ENCODE measurements at regions not wholly inside any gene's neighbourhood (a gene's known extent, or its start where the extent isn't known, plus 50 kb on each side); places are given as distances from the start of the nearest gene placed in this dataset.

DNA sequence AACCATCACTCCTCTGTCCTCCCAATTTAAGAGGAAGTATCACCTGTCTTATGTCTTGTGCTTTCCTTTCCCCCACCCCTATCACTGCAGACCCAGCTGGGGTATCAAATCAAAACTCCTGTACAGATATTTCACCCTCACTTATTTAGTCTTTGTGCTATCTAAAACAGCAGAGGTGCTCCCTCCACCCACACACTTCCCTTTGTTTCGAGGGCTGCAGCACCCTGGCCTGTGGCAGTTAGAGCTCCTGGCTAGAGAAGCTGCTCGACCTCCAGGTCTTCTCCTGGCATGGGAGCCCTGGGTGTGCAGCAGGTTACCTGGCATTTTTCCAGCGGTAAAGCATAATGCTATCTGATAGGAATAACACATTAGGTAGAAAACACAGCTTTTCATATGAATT is 181.4 kb upstream of the BCL6 start:
- intact Hi-C loops (cut with micrococcal nuclease; ENCODE audit: unreplicated experiment), result no loop called here
- no TSS peak for BruUV-seq (replicated peaks)
- ChIA-PET POLR2A (no interaction called here), CTCF (no interaction called here)
- TF ChIP-seq, protein P1, sequence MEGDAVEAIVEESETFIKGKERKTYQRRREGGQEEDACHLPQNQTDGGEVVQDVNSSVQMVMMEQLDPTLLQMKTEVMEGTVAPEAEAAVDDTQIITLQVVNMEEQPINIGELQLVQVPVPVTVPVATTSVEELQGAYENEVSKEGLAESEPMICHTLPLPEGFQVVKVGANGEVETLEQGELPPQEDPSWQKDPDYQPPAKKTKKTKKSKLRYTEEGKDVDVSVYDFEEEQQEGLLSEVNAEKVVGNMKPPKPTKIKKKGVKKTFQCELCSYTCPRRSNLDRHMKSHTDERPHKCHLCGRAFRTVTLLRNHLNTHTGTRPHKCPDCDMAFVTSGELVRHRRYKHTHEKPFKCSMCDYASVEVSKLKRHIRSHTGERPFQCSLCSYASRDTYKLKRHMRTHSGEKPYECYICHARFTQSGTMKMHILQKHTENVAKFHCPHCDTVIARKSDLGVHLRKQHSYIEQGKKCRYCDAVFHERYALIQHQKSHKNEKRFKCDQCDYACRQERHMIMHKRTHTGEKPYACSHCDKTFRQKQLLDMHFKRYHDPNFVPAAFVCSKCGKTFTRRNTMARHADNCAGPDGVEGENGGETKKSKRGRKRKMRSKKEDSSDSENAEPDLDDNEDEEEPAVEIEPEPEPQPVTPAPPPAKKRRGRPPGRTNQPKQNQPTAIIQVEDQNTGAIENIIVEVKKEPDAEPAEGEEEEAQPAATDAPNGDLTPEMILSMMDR (IDR thresholded peaks at IDR 0.05), result no peak
- TF ChIP-seq TCF7L2 (IDR thresholded peaks at IDR 0.05; ENCODE audit: low read depth, low read length) (no peak), SIN3A (IDR thresholded peaks at IDR 0.05; ENCODE audit: borderline replicate concordance, insufficient read depth, low read depth, low read length) (no peak), POLR2AphosphoS5 (IDR thresholded peaks at IDR 0.05; ENCODE audit: low read depth, low read length) (no peak)
- TF ChIP-seq, protein P2, sequence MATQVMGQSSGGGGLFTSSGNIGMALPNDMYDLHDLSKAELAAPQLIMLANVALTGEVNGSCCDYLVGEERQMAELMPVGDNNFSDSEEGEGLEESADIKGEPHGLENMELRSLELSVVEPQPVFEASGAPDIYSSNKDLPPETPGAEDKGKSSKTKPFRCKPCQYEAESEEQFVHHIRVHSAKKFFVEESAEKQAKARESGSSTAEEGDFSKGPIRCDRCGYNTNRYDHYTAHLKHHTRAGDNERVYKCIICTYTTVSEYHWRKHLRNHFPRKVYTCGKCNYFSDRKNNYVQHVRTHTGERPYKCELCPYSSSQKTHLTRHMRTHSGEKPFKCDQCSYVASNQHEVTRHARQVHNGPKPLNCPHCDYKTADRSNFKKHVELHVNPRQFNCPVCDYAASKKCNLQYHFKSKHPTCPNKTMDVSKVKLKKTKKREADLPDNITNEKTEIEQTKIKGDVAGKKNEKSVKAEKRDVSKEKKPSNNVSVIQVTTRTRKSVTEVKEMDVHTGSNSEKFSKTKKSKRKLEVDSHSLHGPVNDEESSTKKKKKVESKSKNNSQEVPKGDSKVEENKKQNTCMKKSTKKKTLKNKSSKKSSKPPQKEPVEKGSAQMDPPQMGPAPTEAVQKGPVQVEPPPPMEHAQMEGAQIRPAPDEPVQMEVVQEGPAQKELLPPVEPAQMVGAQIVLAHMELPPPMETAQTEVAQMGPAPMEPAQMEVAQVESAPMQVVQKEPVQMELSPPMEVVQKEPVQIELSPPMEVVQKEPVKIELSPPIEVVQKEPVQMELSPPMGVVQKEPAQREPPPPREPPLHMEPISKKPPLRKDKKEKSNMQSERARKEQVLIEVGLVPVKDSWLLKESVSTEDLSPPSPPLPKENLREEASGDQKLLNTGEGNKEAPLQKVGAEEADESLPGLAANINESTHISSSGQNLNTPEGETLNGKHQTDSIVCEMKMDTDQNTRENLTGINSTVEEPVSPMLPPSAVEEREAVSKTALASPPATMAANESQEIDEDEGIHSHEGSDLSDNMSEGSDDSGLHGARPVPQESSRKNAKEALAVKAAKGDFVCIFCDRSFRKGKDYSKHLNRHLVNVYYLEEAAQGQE (IDR thresholded peaks at IDR 0.05; ENCODE audit: insufficient read depth in 1 of 2, low read depth in 2 of 2, low read length in 1 of 2), result no peak
- DNase-seq (ENCODE audit: low read depth, low spot score) (no peak), ATAC-seq (no peak)
- Histone ChIP-seq H3K27ac (ENCODE audit: low read length) (no peak overlapping the region), H3K4me3 (ENCODE audit: low read depth in 2 of 2, low read length in 2 of 2) (no peak overlapping the region), H3K4me1 (ENCODE audit: control insufficient read depth, insufficient read depth, low read length) (no peaks in the 10 kb centered on the region), H3K9me3 (ENCODE audit: control insufficient read depth, insufficient read depth, low read depth, low read length) (0 out of 2 replicates have a peak, but pooled peaks cover 10% of the 10 kb centered on the region), H3K36me3 (ENCODE audit: control insufficient read depth, insufficient read depth, low read length) (no peaks in the 10 kb centered on the region), H3K27me3 (ENCODE audit: control insufficient read depth, insufficient read depth, low read length) (no peaks in the 10 kb centered on the region)
- in situ Hi-C loops (cut with HindIII; ENCODE audit: low pct_unique_long_range_greater_than_20kb, low sequenced_read_pairs), result no loop called here

DNA sequence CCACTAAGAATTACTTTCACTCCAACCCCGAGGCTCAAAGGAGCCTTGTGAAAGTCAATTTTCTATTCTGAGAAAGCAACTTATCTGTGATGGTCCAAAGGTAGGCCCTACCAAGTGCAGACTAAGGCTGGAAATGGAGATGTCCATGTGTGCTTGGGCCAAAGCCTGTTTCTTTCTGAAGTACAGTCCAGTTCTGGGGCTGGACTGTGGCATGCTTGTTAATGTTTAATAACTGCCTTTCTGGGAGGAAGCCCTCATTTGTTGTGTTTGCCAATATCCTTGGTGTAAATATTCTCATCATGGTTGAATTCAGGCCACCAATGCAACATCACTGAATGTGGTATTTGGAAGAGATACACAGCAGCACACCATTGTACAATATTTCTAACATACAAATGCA is 182.3 kb upstream of the BCL6 start:
- Histone ChIP-seq H3K27me3 (ENCODE audit: control insufficient read depth, insufficient read depth, low read length) (no peaks in the 10 kb centered on the region), H3K9me3 (ENCODE audit: control insufficient read depth, insufficient read depth, low read depth, low read length) (0 out of 2 replicates have a peak, but pooled peaks cover 10% of the 10 kb centered on the region), H3K27ac (ENCODE audit: low read length) (no peak overlapping the region), H3K4me3 (ENCODE audit: low read depth in 2 of 2, low read length in 2 of 2) (no peak overlapping the region), H3K4me1 (ENCODE audit: control insufficient read depth, insufficient read depth, low read length) (no peaks in the 10 kb centered on the region), H3K36me3 (ENCODE audit: control insufficient read depth, insufficient read depth, low read length) (no peaks in the 10 kb centered on the region)
- TF ChIP-seq POLR2AphosphoS5 (IDR thresholded peaks at IDR 0.05; ENCODE audit: low read depth, low read length), result no peak
- no peak for DNase-seq (ENCODE audit: low read depth, low spot score)
- intact Hi-C loops (cut with micrococcal nuclease; ENCODE audit: unreplicated experiment), result no loop called here
- no TSS peak for BruUV-seq (replicated peaks)
- in situ Hi-C loops (cut with HindIII; ENCODE audit: low pct_unique_long_range_greater_than_20kb, low sequenced_read_pairs), result no loop called here
- CTCF ChIA-PET, result interaction anchor here (0.6 to 0.7 kb wide), 2 partner anchors 338 to 788 kb away, joined by 3 to 4 read pairs; partner anchors contain the start of gene RPL39L
- no peak for ATAC-seq
- POLR2A ChIA-PET, result no interaction called here

DNA sequence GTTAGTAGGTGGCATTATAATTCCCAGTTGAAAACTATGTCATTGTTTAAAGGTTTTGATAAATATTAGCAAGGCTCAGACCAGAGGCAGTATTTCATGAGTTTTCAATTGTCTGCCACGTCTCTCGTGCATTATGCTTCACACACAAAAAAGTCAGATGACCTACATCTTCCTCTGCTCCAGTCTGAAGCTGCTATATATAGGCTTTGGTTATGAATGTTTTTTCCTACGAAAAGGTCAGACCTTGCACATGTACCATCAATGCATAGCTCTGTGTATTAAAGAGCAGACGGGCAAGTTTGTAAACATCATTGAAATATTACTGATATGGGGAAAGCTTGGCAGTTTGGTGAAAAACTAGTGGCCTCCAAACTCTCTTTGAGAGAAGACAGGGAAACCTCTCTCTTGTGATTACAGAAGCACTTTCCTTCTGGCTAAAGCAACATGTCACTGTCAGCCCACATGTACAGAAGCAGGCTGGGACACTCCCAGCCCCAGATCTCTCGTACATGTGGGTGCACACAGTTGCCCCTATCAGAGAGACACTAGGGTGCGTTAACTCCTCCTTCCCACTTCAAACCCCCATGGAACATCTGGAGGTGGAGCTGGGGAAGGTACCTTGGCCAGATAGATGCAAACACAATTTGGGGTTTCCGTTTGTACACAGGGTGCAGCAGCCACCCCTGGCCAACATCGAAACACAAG is 184.0 kb upstream of the BCL6 start:
- TF ChIP-seq, protein P1 (IDR thresholded peaks at IDR 0.05), result no peak
- TF ChIP-seq SIN3A (IDR thresholded peaks at IDR 0.05; ENCODE audit: borderline replicate concordance, insufficient read depth, low read depth, low read length), result no peak
- TF ChIP-seq TCF7L2 (IDR thresholded peaks at IDR 0.05; ENCODE audit: low read depth, low read length), result no peak
- no peak for ATAC-seq

More for the DNA sequence above, 184.0 kb upstream of the BCL6 start:
- Histone ChIP-seq H3K27ac (ENCODE audit: low read length) (no peak overlapping the region), H3K36me3 (ENCODE audit: control insufficient read depth, insufficient read depth, low read length) (no peaks in the 10 kb centered on the region), H3K27me3 (ENCODE audit: control insufficient read depth, insufficient read depth, low read length) (no peaks in the 10 kb centered on the region), H3K4me1 (ENCODE audit: control insufficient read depth, insufficient read depth, low read length) (no peaks in the 10 kb centered on the region), H3K4me3 (ENCODE audit: low read depth in 2 of 2, low read length in 2 of 2) (no peak overlapping the region), H3K9me3 (ENCODE audit: control insufficient read depth, insufficient read depth, low read depth, low read length) (0 out of 2 replicates have a peak, but pooled peaks cover 10% of the 10 kb centered on the region)
- no TSS peak for BruUV-seq (replicated peaks)
- ChIA-PET CTCF (no interaction called here), POLR2A (no interaction called here)
- intact Hi-C loops (cut with micrococcal nuclease; ENCODE audit: unreplicated experiment) (no loop called here), in situ Hi-C loops (cut with HindIII; ENCODE audit: low pct_unique_long_range_greater_than_20kb, low sequenced_read_pairs) (no loop called here)
- DNase-seq (ENCODE audit: low read depth, low spot score), result no peak

All from Panc1 (cell line).